ENCODE measurements at regions not wholly inside any gene's neighbourhood (a gene's known extent, or its start where the extent isn't known, plus 50 kb on each side); places are given as distances from the start of the nearest gene placed in this dataset.

DNA sequence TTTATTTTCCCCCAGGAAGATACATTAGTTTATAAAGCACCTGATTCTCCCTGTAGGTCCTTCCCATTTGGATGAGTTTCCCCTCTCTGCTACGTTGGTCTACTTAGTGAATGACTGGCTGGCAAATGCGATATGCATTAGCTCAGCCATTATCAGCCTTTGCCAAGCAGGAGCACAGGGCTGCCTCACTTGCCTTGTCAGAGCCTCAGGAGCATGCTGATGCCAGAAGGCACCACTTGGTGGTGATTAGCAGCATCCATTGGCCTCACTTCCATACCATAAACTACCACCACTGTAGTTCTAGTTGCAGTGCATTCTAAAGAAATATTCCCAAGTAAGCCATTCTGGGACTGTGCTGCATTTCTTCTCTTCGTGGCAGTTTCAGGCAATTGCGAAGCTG lies 442.8 kb upstream of the CHST9 start:
- TF ChIP-seq, protein P1, sequence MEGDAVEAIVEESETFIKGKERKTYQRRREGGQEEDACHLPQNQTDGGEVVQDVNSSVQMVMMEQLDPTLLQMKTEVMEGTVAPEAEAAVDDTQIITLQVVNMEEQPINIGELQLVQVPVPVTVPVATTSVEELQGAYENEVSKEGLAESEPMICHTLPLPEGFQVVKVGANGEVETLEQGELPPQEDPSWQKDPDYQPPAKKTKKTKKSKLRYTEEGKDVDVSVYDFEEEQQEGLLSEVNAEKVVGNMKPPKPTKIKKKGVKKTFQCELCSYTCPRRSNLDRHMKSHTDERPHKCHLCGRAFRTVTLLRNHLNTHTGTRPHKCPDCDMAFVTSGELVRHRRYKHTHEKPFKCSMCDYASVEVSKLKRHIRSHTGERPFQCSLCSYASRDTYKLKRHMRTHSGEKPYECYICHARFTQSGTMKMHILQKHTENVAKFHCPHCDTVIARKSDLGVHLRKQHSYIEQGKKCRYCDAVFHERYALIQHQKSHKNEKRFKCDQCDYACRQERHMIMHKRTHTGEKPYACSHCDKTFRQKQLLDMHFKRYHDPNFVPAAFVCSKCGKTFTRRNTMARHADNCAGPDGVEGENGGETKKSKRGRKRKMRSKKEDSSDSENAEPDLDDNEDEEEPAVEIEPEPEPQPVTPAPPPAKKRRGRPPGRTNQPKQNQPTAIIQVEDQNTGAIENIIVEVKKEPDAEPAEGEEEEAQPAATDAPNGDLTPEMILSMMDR (conservative IDR thresholded peaks at IDR 0.05; ENCODE audit: low read depth, low read length) = no peak
- DNase-seq (ENCODE audit: low read depth) = no peak
- no peak overlapping the region for H3K4me3 ChIP-seq (ENCODE audit: low read length)

DNA sequence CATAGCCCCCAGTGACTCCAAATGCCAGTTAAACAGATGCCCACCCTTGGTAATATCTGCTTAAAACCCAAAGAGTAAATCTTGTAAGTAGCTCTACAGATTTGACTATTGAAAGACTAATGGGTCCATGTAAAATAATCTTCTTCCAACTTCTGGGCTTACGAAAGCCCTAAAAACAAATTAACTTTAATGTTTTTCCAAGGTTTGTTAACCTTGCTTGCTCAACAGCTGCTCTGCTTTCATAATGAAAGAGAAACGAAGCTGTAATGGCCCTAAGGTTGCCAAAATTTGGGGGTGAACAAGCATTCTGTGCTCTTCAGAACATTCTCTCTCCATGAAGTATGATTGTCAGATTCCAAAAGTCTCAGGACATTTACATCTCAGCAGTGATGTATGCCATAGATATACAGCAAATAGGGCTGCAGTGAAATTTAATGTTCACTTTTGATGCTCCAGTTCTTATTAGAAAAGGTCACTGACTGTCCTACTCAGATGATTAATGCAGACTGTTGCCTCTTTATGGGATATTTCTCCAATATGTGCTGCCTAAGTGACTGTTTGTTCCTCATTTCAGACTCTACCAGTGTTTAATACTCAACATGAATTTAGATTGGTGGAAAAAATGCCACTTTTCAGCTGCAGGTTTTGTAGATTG lies 436.3 kb upstream of the CHST9 start:
- TF ChIP-seq, protein P1 (conservative IDR thresholded peaks at IDR 0.05; ENCODE audit: low read depth, low read length) = no peak
- H3K4me3 ChIP-seq (ENCODE audit: low read length) = no peak overlapping the region
- DNase-seq (ENCODE audit: low read depth) = no peak

DNA sequence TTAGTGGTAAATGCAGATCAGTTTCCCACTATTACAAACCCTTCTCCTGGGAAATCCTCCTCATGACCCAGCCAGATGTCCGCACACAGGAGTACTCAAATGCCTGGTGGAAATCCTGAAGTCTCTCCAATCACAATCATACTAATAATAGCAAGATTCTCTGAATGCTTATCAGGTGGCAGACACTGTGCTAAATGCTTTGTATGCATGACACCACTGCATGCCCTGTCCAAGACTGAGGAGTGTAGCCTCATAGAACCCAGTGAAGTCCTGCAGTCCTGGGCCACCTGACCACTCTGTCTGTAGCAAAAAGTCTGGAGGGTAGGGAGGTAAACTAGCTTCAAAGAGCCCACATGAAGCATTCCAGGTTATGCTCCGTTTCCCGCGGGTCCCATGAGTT lies 434.8 kb upstream of the CHST9 start:
- no peak for DNase-seq (ENCODE audit: low read depth)
- TF ChIP-seq, protein P1 (conservative IDR thresholded peaks at IDR 0.05; ENCODE audit: low read depth, low read length) = no peak
- H3K4me3 ChIP-seq (ENCODE audit: low read length) = no peak overlapping the region

DNA sequence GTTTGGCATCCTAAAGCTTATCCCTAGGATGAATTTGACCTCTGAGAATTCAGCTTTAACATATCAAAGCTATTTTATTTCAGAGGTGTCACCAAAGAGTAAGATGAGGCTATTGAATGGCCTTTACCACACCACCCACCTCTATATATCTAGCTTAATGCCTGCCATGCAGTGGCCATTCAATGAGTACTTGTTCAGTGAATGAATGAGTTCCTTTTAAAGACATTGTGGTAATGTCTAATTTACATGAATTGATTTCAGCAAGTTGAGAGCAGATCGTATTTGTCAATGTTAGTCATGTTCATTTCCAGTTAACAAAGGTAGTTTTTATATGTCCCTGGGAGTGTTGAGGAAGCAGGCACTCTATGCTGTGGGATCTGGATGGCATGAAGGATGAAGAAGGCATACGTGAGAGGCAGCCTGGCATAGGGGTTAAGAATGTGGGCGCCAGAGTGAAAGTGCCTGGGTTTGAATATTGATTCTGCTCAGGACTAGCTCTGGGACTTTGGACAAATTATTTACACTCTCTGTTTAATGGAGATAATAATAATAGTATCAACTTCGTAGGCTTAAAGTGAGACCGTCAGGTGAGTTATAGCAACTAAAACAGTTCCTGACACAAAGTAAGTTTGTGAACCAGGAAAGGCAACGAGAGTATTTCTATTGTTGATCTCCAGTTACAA lies 434.1 kb upstream of the CHST9 start:
- no peak overlapping the region for H3K4me3 ChIP-seq (ENCODE audit: low read length)
- no peak for DNase-seq (ENCODE audit: low read depth)
- TF ChIP-seq, protein P1 (conservative IDR thresholded peaks at IDR 0.05; ENCODE audit: low read depth, low read length) = no peak

DNA sequence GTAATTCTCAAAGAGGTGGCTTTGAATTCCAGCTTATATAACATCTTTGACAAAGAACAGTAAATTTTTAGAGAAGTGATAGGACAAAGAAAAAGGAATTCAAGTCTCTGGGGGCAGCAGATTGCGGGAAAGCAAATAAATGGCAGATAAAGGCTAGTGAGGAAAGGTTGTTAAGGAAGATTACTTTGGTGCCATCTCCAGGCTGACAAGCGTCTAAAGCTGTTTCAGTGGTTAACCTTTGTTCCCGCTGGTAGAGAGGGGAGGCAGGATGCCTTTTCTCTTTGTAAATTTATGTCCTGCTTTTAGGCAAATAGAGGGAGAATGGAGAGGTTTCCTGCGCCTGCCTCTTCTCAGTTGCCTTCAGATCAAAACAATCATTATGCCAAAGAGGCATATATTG lies 431.2 kb upstream of the CHST9 start:
- TF ChIP-seq, protein P1 (conservative IDR thresholded peaks at IDR 0.05; ENCODE audit: low read depth, low read length) = no peak
- no peak for DNase-seq (ENCODE audit: low read depth)
- no peak overlapping the region for H3K4me3 ChIP-seq (ENCODE audit: low read length)

DNA sequence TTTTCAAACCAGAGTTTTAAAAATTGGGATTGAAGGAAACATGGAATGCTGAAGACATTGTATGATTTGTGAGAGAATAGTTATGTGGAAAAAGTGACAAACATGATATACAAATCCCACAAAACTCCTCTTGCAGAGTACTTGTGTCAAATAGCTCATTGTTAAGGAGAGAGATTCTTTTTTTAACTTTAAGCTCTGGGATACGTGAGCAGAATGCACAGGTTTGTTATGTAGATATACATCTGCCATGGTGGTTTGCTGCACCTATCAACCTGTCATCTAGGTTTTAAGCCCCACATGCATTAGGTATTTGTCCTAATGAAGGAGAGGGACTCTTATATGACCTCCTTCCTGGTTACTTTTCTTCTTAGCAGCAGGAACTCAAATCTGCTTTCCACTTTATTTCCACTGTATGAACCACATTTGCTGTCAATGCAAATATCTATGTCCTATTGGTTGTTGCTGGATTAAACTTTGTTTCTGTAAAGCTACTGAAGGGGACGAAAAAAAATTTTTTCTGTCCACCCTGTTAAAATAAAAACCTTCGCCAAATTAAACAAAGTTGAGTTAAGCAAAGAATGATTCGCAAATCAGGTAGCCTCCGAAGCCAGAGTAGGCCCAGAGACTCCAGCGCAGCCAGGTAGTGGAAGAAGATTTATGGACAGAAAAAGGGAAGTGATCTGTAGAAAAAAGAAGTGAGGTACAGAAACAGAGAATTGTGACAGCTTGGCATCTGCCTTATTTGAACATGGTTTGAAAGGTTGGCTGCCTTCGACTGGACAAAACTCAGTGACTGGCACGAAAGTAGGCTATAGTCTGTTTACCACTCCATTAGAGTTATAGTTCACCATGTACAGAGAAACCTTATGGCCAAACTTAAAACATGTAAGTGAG lies 430.1 kb upstream of the CHST9 start:
- no peak for DNase-seq (ENCODE audit: low read depth)

More for the DNA sequence above, 430.1 kb upstream of the CHST9 start:
- TF ChIP-seq, protein P1 (conservative IDR thresholded peaks at IDR 0.05; ENCODE audit: low read depth, low read length) = no peak
- no peak overlapping the region for H3K4me3 ChIP-seq (ENCODE audit: low read length)

Data from retinal pigment epithelial cell (primary cell).